GM10248 (cell line): ENCODE measurements at regions not wholly inside any gene's neighbourhood (a gene's known extent, or its start where the extent isn't known, plus 50 kb on each side); places are given as distances from the start of the nearest gene placed in this dataset.

Experiments
- CTCF ChIA-PET: fragments of 300-600 bp; sonication (Branson Sonifier 250); formaldehyde crosslinking; extraction: SDS; loops from one replicate; lab custom pipeline; 2021; ENCODE audit warnings: antibody characterized with exemption; lab: Yijun Ruan, JAX
- POLR2A ChIA-PET: fragments of 350-650 bp; sonication (Branson Sonifier 250); formaldehyde crosslinking; extraction: SDS; loops from one replicate; lab custom pipeline; 2020; ENCODE audit warnings: antibody characterized with exemption; lab: Yijun Ruan, JAX
- DNase-seq: peaks from one replicate; pipeline ENCODE4 v3.0.0; 2012; ENCODE audit errors: extremely low spot score
- TF ChIP-seq, protein P1 (sequence below): IDR thresholded peaks from 2 replicates; pipeline ENCODE4 v1.5.1; 2012; ENCODE audit warnings: mild to moderate bottlenecking, low read depth; ENCODE audit errors: extremely low read depth, missing control alignments, control extremely low read depth

DNA sequence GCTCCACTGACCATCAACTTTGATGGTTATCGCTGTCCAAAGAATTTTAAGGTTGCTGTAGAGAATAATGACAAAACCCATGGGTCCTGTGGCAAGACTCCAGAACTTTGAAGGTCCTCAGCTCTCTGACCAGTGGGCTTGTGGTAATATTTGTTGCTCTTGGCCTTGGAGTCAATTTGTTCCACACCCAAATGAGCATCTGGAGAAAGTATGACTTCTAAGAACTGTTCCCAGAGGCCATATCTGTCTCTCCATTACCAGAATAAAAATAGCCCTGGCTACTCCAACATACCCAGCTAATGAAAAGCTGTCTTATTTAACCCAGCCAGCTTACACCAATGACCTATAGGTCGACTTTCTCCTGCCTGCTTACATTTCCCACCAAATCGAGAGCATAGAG lies 466.4 kb downstream of the MEIS1 start:
- ChIA-PET CTCF (no interaction called here), POLR2A (no interaction called here)
- TF ChIP-seq, protein P1, sequence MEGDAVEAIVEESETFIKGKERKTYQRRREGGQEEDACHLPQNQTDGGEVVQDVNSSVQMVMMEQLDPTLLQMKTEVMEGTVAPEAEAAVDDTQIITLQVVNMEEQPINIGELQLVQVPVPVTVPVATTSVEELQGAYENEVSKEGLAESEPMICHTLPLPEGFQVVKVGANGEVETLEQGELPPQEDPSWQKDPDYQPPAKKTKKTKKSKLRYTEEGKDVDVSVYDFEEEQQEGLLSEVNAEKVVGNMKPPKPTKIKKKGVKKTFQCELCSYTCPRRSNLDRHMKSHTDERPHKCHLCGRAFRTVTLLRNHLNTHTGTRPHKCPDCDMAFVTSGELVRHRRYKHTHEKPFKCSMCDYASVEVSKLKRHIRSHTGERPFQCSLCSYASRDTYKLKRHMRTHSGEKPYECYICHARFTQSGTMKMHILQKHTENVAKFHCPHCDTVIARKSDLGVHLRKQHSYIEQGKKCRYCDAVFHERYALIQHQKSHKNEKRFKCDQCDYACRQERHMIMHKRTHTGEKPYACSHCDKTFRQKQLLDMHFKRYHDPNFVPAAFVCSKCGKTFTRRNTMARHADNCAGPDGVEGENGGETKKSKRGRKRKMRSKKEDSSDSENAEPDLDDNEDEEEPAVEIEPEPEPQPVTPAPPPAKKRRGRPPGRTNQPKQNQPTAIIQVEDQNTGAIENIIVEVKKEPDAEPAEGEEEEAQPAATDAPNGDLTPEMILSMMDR = no peak

DNA sequence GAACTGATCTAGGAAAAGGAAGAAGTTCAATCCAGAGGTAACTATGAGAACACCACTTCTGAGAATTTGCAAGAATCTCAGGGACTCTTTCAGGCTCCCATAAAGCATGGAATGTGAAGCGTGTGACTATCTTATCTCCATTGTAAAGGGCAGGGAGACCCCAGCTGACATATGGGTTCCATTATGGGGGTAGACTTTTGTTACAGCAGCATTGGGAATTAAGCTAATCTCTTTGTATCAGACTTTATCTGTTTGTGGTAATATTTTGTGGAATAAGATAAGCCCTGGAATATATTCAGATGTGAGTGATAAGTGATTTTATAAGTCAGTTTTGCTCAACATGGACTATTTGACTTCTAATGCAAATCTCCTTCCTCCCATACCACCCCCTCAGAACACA lies 468.3 kb downstream of the MEIS1 start:
- no peak for DNase-seq
- ChIA-PET POLR2A (no interaction called here), CTCF (no interaction called here)
- TF ChIP-seq, protein P1 = no peak

More for the DNA sequence above, 466.4 kb downstream of the MEIS1 start:
- no peak for DNase-seq

DNA sequence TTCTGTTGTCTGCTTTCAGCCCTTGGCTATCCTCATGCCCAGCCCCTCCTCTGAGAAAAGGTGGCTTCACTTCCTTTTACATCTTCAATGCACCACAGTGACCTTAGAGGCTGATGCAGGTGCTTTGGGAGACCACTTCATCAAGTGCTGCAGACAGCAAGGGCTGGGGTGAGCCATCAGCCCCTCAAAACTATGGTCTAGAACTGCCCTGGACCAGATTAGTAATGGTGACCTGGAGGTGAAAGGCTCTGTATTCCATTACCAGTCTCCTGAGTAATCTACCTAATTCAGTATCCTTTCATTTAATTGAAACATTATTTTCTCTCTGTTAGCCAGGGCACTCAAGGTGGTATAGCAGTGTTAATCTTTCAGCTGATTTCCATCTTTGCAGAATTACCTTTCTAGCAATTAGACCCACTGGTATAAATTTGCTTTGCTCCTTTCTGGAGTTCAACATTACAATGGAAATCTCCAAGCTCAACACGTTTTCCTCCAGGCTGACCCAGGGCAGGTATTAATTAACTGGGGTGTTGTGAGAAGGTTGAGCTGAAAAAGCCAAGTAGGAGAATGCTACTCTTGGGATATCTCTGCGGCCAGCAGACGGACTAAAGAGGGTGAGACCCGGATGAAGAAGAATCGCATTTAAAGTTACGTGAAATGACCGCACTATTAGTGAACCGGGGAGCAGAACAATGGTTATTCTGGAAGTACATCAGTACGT lies 469.0 kb downstream of the MEIS1 start:
- POLR2A ChIA-PET = no interaction called here

DNA sequence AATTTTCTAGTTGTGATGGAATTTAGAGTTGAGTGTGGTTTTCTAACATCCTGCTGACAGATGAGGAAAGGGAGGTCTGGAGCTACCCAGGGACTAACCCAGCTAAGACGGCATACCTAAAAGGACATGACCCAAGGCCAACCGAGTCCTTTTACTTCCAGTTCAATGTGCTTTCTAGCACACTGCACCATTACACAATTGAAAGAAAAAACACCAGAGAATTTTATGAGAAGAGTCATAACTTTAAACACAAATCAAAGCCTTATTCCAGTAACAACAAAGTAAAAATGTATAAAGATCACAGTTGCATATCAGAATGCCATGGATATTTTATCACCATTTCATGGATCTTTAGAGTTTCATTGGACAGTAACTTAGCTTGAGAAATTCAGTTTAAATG lies 480.3 kb downstream of the MEIS1 start:
- ChIA-PET CTCF (interaction anchor here (0.8 kb wide), 1 partner anchor 52 kb away, joined by 3 read pairs; no protein-coding TSS in a partner anchor), POLR2A (no interaction called here)
- DNase-seq = no peak
- TF ChIP-seq, protein P1 = no peak

More for the DNA sequence above, 469.0 kb downstream of the MEIS1 start:
- DNase-seq = no peak
- CTCF ChIA-PET = no interaction called here
- TF ChIP-seq, protein P1 = no peak

DNA sequence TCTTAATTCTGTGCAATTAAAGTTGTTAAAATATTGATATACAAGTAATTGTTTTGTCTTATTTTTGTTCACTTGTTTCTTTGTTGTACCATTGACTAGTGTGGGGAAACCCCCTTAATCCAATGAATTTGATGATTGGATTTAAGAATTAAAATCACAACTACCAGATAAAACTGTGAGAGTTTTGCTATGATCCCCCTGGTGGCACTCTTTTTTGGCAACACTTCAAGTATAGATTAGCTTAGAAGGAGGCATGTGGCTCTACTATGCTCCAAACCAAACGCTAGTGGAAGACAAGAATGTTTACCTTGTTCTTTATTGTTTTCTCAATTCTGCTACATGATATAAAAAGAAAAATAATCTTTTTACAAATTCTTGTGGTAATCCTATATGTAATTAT lies 477.8 kb upstream of the ETAA1 start:
- ChIA-PET CTCF (interaction anchor here (1.5 kb wide), 1 partner anchor 37 kb away, joined by 3 read pairs; no protein-coding TSS in a partner anchor), POLR2A (no interaction called here)
- DNase-seq = no peak
- TF ChIP-seq, protein P1 = no peak

DNA sequence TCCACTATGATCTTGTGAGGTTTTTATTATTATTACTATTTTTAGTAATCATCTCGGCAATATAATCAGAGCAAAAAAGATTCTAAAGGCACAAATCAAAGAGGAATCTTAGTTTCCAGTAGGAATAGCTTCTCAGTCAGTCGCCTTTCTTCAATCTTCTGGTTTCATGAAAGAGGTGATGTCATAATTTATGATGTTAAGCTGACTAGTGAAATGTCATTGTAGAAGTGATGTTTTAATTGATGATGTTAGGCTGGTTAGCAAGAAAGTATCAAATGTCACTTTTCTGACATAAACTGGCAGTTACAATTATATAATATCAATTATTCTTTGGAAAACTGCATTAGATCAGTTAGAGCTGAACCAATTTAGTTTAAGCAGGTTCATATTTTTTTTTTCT lies 476.7 kb upstream of the ETAA1 start:
- CTCF ChIA-PET = interaction anchor here (1.6 kb wide), 1 partner anchor 14 kb away, joined by 4 read pairs; no protein-coding TSS in a partner anchor
- POLR2A ChIA-PET = no interaction called here
- TF ChIP-seq, protein P1 = no peak
- DNase-seq = no peak
